Mesothelial cell of epicardium (in vitro differentiated cells): ENCODE measurements at regions not wholly inside any gene's neighbourhood (a gene's known extent, or its start where the extent isn't known, plus 50 kb on each side); places are given as distances from the start of the nearest gene placed in this dataset.
A peak's percentile ranks its signal among the peaks of the same experiment; 100 is the strongest.

Experiments
- DNase-seq, 2 experiments: peaks; one replicate each; pipeline ENCODE4 v3.0.0; 2021; ENCODE audit warnings: low spot score in 2 of 2; ENCODE audit not compliant: unreplicated experiment in 2 of 2
- H3K27ac Mint-ChIP-seq: 2 replicates; pipeline ENCODE4 v1.8.0; 2021; ENCODE audit warnings: mixed read lengths
- H3K27me3 Mint-ChIP-seq: 2 replicates; pipeline ENCODE4 v1.8.0; 2021; ENCODE audit warnings: low read depth, mixed read lengths
- H3K36me3 Mint-ChIP-seq: 2 replicates; pipeline ENCODE4 v1.8.0; 2021; ENCODE audit warnings: mixed read lengths
- H3K4me1 Mint-ChIP-seq: 2 replicates; pipeline ENCODE4 v1.8.0; 2021; ENCODE audit warnings: mixed read lengths
- H3K4me3 Mint-ChIP-seq: 2 replicates; pipeline ENCODE4 v1.8.0; 2021; ENCODE audit warnings: mild to moderate bottlenecking, moderate library complexity, mixed read lengths
- H3K9me3 Mint-ChIP-seq: 2 replicates; pipeline ENCODE4 v1.8.0; 2021; ENCODE audit warnings: mixed read lengths
- TF ChIP-seq, protein P1 (sequence below): fragments of 200-600 bp; sonication (generic); IDR thresholded peaks from one replicate; pipeline ENCODE4 v1.5.0; 2021; ENCODE audit warnings: antibody characterized with exemption; ENCODE audit not compliant: unreplicated experiment

- Mint-ChIP-seq H3K36me3 (no peaks in the 10 kb centered on the region), H3K27me3 (peaks cover 6% of the 10 kb centered on the region), H3K4me3 (no peak overlapping the region), H3K4me1 (no peaks in the 10 kb centered on the region), H3K9me3 (no peaks in the 10 kb centered on the region), H3K27ac (no peak overlapping the region)
- TF ChIP-seq, protein P1, sequence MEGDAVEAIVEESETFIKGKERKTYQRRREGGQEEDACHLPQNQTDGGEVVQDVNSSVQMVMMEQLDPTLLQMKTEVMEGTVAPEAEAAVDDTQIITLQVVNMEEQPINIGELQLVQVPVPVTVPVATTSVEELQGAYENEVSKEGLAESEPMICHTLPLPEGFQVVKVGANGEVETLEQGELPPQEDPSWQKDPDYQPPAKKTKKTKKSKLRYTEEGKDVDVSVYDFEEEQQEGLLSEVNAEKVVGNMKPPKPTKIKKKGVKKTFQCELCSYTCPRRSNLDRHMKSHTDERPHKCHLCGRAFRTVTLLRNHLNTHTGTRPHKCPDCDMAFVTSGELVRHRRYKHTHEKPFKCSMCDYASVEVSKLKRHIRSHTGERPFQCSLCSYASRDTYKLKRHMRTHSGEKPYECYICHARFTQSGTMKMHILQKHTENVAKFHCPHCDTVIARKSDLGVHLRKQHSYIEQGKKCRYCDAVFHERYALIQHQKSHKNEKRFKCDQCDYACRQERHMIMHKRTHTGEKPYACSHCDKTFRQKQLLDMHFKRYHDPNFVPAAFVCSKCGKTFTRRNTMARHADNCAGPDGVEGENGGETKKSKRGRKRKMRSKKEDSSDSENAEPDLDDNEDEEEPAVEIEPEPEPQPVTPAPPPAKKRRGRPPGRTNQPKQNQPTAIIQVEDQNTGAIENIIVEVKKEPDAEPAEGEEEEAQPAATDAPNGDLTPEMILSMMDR, result no peak
- DNase-seq, result no peak
These were observed 751.5 kb downstream of the MAT2B start for GRCh38 chr5:164256954-164257353.

DNA sequence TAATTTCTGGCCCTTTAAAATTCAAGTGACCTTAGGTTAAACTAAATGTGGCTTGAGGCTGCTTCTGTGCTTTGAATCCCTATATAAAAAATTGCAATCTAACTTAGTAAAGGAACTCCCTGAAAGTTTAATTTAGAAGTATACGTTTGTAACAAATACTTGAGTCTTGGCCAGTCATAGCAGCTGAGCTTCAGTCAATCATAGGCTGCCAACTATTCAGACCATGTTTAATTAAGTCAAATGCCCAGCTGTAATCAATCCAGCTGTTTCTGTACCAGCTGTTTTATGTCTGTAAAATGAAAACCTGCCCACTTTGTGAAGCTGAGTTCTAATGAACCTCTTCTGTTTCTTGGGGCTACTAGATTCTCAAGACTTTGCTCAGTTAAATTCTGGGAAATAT lies 760.1 kb downstream of the MAT2B start:
- H3K9me3 Mint-ChIP-seq, result peaks cover 24% of the 10 kb centered on the region
- H3K27me3 Mint-ChIP-seq, result peaks cover 2% of the 10 kb centered on the region
- DNase-seq, result no peak
- no peaks in the 10 kb centered on the region for H3K36me3 Mint-ChIP-seq
- no peaks in the 10 kb centered on the region for H3K4me1 Mint-ChIP-seq
- no peak overlapping the region for H3K4me3 Mint-ChIP-seq
- TF ChIP-seq, protein P1, result no peak
- no peak overlapping the region for H3K27ac Mint-ChIP-seq

GRCh38 chr5:164266571-164266970 lies 761.2 kb downstream of the MAT2B start:
- TF ChIP-seq, protein P1, result no peak
- no peak overlapping the region for H3K27ac Mint-ChIP-seq
- H3K27me3 Mint-ChIP-seq, result peaks cover 2% of the 10 kb centered on the region
- peaks cover 24% of the 10 kb centered on the region for H3K9me3 Mint-ChIP-seq
- no peaks in the 10 kb centered on the region for H3K36me3 Mint-ChIP-seq
- no peak overlapping the region for H3K4me3 Mint-ChIP-seq
- no peak for DNase-seq
- no peaks in the 10 kb centered on the region for H3K4me1 Mint-ChIP-seq

DNA sequence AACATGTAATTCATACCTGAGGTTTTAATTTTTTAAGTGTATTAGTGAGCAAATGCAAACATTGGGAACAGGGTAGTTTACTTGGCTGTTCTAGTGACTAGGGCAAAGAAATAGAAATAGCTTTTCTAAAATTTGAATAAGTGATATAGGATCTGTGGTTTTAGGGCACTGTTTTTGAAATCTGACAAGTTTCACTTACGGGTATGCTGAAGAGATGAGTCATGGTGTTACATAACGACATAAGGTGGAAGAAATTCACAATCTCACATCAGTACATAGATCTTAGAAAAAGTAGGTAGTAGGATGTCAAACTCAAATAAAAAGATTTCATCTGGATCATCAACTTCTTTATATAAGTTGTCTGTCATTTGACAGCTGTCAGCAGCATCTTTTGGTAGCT lies 772.3 kb downstream of the MAT2B start:
- peaks cover 3% of the 10 kb centered on the region for H3K4me1 Mint-ChIP-seq
- H3K4me3 Mint-ChIP-seq, result no peak overlapping the region
- H3K27me3 Mint-ChIP-seq, result peaks cover 2% of the 10 kb centered on the region
- no peaks in the 10 kb centered on the region for H3K9me3 Mint-ChIP-seq
- no peaks in the 10 kb centered on the region for H3K36me3 Mint-ChIP-seq
- H3K27ac Mint-ChIP-seq, result no peak overlapping the region
- TF ChIP-seq, protein P1, result no peak
- no peak for DNase-seq

DNA sequence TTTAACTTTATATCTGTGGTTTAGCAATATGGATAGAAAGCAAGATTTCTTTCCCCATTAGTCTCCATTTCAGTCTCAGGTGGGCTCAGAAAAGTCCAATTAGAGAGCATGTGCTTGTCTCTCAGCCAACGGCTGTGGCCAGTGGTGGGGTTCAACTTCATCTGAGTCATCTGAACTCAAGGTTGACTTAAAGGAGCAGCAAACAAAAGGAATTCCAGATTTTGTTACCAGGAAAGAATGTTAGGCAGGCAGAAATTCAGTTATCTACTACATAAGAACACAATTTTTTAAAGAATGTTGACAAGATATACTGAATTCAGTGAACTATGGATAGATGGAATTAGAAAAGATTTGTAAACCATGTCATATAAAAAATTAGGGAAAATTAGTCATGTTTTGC lies 784.1 kb downstream of the MAT2B start:
- TF ChIP-seq, protein P1, result no peak
- peaks cover 25% of the 10 kb centered on the region for H3K9me3 Mint-ChIP-seq
- no peaks in the 10 kb centered on the region for H3K27me3 Mint-ChIP-seq
- no peak overlapping the region for H3K27ac Mint-ChIP-seq
- DNase-seq, result no peak
- peaks cover 2% of the 10 kb centered on the region for H3K36me3 Mint-ChIP-seq
- peaks cover 4% of the 10 kb centered on the region for H3K4me1 Mint-ChIP-seq
- no peak overlapping the region for H3K4me3 Mint-ChIP-seq

- Mint-ChIP-seq H3K4me3 (peak overlapping the region; percentile 70), H3K27ac (no peak overlapping the region)
- DNase-seq, result peak in 1 of 2 experiments; percentile 44
These were observed 791.2 kb downstream of the MAT2B start for GRCh38 chr5:164296603-164297080.

More at GRCh38 chr5:164296603-164297080, 791.2 kb downstream of the MAT2B start:
- Mint-ChIP-seq H3K27me3 (no peaks in the 10 kb centered on the region), H3K36me3 (no peaks in the 10 kb centered on the region), H3K4me1 (peaks cover 34% of the 10 kb centered on the region), H3K9me3 (peaks cover 7% of the 10 kb centered on the region)
- TF ChIP-seq, protein P1, result no peak
